CD4-positive, alpha-beta T cell treated with Interferon alpha-2 for 1 hour (primary cell): ENCODE measurements at regions not wholly inside any gene's neighbourhood (a gene's known extent, or its start where the extent isn't known, plus 50 kb on each side); places are given as distances from the start of the nearest gene placed in this dataset.
"Not testable (repeated sequence)": the region's sequence is repeated elsewhere in the genome, so short reads cannot be mapped to it uniquely, and the experiment has no call there.

ENCODE experiments used
- DNase-seq, 2 donors: peaks; one replicate each; pipeline ENCODE4 v3.0.0-alpha.2; 2020 to 2022

DNA sequence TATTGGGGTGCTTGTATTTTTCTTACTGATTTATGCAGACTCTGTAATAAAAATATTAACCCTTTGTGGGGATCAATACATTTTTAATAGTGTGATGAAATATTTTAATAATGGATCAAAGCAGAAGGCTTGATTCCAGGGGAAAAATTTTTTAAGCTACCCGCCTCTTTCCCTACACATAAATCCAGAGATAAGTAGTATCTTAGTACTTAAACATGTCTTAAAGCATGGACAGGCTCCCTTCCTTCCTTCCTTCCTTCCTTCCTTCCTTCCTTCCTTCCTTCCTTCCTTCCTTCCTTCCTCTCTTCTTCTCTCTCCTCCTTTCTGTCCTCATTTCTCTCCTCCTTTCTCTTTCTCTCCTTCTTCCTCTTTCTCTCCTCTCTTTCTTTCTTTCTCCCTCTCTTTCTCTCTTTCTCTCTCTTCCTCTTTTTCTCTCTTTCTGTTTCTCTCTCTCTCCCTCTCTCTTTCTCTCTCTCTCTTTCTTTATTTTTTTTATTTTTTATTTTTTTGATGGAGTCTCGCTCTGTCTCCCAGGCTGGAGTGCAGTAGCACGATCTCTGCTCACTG lies 78.0 kb upstream of the SPRY4 start:
- DNase-seq: no peak

DNA sequence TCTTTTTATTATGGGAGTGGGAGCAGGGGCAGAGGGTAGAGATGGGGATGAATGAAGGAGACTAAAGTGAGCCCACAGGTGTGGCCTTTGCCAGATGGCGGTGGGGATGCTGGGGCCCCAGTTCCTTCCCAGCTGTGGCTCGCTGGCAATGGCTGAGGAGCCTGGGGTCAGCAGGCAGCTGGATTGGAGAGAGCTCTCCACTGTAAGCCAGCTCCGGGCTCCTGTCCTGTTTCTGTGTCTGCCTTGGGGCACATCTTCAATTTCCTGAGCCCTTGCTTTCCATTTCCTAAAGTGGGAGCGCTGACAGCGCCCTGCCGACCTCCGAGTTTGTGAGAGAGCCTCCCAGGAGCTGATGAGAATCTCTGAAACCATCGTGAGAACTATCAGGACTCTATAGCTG lies 75.6 kb upstream of the SPRY4 start:
- no peak for DNase-seq

DNA sequence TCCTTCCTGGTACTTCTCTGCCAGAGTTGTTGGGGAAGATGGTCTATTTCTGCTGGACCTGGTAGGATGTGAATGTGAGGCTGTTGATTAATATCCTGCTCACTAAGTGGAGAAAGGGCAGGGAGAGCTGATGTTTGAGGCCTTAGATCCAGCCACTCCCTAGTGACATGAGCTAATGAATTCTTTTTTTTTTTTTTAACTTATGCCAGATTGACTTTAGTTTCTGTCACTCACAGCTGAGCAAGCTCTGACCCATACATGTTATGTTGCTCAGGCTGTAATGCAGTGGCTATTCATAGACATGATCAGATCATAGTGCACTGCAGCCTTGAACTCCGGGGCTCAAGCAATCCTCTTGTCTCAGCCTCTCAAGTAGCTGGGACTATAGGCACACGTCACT lies 75.1 kb upstream of the SPRY4 start:
- DNase-seq: no peak

DNA sequence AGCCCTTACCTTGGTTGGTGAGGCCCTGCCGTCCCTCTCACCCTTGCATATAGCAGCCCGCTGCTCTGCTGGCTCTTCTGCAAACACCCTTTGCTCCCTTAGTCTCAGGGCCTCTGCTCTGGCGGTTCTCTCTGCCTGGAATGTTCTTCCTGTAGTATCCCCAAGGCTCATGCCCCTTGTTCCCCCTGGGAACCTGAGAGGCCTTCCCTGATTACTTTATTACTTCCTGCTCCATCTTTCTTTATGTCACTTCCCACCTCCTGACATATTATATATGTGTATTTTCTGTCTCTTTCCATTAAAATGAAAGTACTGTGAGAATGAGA lies 73.9 kb upstream of the SPRY4 start:
- DNase-seq: no peak

DNA sequence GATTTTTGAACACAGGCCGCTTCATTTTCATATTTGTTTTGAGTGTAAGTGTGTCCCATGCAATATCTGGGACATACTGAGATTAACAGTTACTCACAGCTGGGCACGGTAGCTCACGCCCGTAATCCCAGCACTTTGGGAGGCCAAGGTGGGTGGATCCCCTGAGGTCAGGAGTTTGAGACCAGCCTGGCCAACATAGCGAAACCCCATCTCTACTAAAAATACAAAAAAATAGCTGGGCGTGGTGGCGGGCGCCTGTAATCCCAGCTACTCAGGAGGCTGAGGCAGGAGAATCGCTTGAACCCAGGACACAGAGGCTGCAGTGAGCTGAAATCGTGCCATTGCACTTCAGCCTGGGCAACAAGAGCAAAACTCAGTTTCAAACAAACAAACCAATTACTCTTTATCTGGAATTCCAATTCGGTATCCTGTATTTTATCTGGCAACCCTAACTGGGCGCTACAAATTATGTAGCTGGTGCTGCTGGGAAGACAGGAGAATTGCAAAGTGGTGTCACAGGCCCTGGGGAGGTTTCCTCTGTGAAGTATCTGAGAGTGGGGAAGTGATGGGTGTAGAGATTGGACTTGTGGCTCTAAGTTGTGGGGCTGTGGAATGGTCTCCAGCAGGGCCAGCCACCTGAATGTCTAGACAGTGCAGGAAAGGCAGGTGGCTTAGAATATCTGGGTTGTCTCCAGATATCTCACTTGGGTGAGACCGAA lies 73.3 kb upstream of the SPRY4 start:
- DNase-seq: not testable (repeated sequence)

DNA sequence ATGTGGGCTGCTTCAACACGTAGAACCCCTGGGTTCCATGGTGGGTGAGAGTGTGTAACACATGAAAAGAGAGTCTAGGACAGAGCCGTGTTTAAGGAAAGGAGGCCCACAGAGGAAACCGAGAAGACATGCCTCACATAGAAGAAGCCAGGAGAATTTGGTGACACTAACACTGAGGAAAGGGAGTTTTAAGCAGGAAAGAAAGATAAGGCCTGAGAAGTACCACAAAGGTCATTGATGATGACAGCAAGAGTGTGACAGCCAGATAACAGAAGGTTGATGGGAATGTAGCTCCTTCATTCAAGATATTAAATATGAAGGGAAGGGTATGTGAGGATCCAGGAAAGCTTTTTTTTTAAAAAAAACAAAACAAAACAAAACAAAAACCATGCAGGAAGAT lies 72.4 kb upstream of the SPRY4 start:
- DNase-seq: no peak

DNA sequence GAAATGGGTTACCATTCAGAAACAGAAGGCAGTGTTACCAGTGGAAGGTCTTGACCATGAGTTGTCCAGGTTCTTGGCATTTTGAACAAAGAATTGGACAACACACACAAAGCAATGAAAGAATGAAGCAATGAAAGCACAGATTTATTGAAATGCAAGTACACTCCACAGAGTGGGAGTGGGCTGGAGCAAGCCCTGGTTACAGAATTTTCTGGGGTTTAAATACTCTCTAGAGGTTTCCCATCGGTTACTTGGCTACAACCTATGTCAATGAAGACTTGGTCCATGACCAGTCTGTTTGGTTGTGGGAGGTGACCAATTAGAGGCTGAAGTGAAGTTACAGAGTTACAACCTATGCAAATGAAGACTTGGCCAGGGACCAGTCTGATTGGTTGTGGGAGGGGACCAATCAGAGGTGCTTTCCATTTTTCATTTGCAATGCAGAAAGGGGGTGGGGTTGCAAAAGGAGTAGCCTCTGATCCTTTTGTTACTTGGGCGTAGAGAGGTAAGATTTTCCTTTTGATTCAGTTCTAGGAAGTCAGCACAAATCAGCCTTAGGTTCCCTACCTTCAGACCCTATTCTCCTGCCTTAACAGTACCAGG lies 71.7 kb upstream of the SPRY4 start:
- DNase-seq: no peak

DNA sequence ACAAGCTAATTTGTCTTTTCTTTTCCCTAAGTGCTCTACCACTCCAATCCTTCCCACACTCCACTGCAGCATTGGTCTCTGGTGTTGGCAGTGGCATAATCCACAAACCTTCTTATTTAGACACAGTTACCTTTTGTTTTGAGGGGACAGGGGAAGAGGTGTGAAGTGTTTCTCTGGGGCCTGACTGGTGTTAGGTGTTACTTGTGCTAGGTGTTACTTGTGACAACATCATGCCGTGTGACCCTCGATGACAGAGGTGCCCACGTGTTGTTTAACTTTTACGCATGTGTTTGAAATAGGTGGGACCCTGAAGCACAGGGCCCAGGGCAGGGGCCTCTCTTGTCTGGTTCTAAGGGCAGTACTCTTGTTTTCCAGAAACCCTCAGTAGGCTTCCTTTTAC lies 70.5 kb upstream of the SPRY4 start:
- DNase-seq: no peak

DNA sequence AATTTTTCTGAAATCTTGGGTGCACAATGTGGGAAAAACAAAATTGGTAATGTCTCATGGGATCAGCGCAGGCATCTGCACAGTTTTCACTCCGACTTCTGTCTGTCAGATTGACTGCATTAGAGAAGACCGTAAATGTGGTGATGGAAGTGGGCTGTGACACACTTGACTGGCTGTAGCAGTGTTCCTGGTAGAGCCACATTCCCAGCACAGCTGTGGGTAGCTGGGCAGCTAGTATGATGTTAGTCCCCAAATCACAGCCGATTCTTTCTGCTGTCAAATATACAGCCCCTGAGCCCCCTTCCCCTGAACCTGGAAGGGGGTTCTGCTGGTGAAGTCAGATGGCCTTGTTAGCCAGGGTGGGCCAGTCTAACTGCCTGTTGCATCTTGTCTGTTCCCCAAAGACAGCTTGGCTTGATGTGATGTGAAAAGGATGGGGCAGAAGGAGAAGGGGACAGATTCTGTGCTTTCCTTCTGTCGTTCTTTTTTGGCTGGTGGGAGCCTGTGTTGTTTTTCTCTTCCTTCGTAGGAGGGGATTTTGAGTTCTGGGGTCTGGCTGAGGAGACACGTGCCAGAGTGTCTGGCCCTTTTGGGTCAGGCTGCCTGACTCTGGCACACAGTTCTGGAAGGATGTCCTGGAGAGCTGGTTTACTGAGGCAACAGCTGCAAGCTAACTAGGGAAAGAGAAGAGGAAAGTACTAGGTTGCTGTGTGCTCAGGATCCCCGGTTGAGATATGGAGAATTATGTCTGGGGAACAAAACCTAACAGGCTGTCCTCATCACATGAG lies 66.4 kb upstream of the SPRY4 start:
- no peak for DNase-seq

DNA sequence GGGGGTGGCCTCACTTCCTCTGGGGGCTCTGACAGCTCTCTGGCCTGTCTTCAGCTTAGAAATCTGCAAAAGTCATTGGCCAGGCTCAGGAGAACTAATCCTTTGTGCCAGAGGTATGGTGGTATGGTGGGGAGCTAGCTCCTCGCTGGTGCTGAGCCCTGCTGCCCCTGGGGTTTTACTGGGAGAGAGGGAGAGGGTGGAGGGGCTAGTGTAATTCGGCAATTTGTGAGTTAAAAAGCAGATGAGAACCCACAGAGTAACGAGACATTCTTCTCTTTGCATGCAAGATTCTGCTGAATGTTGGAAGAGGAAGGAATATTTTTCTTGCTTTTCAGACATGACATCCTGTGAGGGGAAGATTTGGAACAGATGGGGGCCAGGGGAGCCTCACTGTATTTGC lies 65.5 kb upstream of the SPRY4 start:
- DNase-seq: no peak

DNA sequence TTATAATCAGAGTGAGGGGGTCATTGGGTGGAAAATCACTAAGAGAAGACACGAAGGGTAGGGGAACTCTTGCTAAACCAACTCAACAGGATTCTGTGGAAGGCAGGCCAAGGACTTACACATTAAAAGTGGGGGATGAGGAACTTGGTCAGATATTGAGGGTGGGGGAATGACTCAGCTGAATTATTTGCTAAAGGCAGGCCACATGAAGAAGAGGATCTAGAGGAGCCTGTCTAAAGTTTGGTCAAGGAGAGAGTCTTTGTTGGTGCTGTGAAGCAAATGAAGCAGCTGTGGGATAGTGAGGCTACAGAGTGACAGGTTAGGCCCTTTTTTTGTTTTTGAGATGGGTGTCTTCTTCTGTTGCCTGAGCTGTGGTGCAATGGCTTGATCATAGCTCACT lies 63.9 kb upstream of the SPRY4 start:
- DNase-seq: no peak

DNA sequence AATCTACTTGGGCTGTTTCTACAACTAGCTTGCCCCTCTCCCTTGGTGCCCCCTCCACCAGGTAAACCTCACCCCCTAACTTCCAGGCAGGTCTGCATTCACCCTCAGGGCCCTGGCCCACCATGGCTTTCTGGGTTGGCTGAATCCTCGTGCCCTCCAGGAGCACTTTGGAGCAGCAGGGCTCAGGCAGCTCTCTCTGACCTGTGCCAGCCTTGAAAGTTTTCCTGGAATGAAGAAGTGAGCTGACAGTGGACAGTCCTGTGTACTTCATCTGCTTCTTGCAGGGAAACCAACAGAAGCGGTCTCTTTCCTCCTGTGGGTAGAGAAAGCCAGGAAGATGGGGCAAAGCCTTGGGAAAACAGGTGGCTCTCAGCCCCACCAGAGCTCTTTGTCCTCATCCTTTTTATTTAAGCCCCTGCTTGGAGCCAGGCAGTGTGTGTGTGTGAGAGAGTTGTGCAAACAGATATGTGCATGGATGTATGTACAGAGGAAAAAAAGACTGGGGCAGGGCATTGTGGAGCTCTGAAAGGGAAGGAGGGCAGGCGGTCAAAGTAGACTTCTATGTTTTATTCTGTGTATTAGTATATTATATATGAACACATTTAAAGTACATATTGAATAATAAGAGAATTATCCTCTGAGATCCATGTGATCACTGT lies 62.3 kb upstream of the SPRY4 start:
- DNase-seq: no peak

DNA sequence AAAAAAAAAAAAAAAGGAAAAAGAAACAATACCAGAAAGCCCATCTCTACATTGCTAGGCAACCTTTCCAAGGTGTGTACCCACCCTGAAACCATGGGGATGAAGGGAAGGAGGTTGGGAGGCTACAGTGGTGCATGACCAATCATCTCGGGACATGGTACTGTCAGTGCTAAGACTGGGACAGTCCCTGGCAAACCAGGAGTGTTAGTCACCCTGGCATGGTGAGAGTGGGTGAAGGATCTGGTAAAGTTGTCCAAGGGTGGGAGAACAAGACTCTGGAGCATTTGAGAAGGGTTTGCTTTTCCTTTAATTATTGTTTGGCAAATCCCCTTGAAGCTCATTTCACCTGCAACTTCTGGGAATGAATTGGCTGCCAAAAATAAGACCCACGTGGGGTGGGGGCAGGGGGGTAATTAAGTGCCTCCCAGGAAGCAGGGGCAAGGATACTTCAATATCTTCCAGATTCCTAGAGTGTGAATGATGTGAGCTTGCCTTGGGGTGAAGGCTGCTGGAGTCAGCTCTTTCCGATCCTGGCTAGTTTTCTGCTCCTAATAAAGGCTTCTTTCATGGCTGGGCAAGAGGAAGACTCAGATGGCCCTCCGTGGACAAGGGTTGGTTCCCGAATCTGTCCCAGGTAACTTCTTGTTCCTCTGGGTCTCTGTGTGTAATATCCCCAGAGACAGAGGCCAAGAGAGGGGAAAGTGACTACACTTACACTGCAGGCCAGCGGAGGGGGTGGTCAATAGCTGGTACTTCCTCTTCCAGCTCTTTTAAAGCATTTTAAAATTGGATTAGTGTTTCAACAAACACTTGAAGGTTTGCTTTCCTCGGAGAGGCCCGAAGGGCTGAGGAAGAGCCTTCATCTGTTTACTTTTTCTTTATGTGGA lies 61.6 kb upstream of the SPRY4 start:
- no peak for DNase-seq

DNA sequence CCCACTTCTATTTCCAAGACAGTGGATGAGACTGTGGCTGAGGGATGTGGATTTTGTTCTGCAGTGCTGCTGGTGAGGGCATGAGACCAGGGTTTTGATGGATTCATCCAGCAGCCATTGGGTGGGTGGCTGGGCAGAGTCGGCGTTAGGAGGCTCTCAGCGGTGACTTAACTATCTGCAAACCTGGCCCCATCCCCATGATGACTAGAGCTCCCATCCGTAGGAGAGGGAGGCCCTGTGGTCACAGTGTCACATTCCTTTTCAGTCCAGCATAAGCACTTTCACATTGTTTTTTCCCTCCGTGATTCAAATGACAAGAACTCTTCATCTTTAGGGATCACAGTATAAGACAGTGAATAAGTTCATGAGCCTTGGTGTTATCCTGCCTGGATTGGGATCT lies 60.4 kb upstream of the SPRY4 start:
- no peak for DNase-seq

DNA sequence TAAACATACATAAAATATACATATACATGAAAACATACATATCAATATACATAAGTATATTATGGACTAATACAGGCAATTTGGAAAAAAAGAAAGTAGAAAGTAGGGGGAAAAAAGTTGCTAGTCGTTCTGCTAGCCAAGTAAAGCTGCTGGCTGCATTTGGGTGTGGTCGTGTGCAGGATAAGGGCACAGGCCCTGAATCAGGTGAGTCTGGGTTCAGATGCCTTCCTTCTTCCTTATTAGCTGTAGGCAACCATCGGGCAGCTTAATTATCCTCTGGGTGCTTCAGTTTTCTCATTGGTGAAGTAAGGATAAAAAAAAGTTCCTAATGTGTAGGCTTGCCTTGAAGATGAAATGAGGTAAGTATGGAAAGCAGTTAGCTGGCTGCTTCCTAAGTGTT lies 59.2 kb upstream of the SPRY4 start:
- DNase-seq: no peak

DNA sequence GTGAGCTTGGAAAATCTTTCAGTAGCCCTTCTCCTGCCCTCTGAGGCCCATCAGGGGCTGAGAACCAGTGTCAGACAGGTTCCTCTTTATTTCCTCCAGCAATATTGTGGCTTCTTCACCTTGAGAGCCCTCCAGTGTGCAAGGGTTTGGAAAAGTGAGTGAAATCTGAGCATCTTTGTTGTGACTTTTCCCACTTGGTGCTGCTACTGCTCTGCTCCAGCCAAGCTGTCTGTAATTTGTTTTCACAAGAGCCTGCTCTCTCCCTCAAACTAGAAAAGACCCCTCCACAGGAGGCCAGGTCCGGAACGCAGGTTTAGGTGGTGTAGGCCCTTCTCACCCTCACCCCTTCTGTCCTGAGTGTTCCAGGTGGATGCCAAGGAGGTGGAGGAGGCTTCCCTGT lies 57.4 kb upstream of the SPRY4 start:
- no peak for DNase-seq

DNA sequence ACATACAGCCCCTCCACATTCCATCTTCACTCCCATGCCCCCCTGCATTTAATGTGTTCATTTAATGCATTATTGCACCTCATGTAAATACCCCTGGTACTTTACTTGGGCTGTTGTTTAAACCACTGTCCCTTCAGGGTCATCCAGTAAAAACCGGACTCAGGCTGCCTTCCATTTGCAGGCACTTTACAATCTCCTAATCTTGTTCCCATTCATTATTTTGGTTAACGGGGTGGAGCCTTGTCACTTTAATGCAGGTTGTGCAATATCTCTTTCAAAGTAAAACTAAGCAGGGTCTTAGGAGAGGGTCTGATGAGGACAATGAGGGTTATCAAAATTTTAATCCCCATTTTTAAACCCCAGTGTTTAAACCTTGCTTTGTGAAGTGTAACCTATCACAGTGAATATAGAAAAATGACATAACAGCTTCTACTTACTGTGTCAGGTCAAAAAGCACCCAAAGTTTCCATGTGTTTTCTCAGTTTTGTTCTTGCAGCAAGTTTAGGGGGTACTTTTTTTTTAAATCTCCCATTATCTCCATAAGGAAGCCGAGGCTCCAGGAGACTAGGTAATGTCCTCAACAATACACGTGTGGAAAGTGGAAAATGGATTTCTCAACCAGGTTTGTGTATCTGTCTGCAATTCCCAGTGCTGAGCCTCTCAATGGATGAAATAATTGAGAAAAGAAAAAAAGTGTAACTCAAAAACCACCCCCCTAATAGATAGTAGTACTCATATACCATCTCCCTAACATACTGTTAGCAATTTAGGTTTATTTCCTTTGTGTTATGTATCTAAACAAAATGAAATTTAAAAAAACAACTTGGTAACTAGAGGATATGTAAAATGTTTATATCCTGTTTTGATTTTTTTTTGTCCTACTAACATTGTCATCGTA lies 54.2 kb upstream of the SPRY4 start:
- no peak for DNase-seq

DNA sequence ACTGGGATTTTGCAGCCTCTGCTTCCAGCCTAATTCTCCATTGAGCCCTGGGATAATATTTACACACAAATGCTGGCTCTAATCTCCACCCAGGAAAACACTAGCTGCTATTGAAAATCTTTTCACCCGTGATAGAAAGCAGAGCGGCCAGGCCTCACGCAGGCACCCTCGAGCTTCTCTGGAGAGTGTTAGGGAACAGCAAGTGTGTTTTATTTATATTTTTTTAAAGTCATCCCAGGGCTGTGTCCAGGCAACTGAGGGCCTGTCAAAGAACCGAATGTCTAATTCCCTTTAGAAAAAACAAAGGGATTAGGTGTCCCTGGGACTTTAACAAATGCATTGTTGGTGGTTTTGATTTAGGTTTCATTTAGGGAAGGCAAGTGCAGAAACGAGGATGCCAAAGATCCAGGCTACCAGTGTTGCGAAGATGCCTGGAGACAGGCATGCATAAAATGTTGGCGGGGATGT lies 51.2 kb upstream of the SPRY4 start:
- DNase-seq: no peak
